Liver (tissue), 8 donors: ENCODE measurements at regions not wholly inside any gene's neighbourhood (a gene's known extent, or its start where the extent isn't known, plus 50 kb on each side); places are given as distances from the start of the nearest gene placed in this dataset.

ENCODE experiments used
- DNase-seq: peaks from one replicate; pipeline ENCODE4 v3.0.0-alpha.2; 2017; ENCODE audit warnings: low spot score
- H3K27ac ChIP-seq, 2 donors: one replicate each; pipeline ENCODE4 v1.7.0; 2013; ENCODE audit warnings: inconsistent platforms in 2 of 2, low read length in 2 of 2, control low read depth in 1 of 2, low read depth in 1 of 2, mild to moderate bottlenecking in 1 of 2
- H3K27me3 ChIP-seq, 4 donors: one replicate each; pipeline versions ENCODE4 v1.6.1 to v1.7.0; 2013; ENCODE audit warnings: low read length in 3 of 4, inconsistent platforms in 1 of 4, mild to moderate bottlenecking in 1 of 4, moderate library complexity in 1 of 4; ENCODE audit not compliant: control insufficient read depth in 4 of 4, insufficient read depth in 4 of 4
- H3K36me3 ChIP-seq, 4 donors: one replicate each; pipeline versions ENCODE4 v1.6.1 to v1.7.0; 2013; ENCODE audit warnings: low read length in 3 of 4, mild to moderate bottlenecking in 3 of 4, low read depth in 1 of 4, moderate library complexity in 1 of 4; ENCODE audit not compliant: control insufficient read depth in 4 of 4, insufficient read depth in 3 of 4
- H3K4me1 ChIP-seq, 4 donors: one replicate each; pipeline versions ENCODE4 v1.6.1 to v1.7.0; 2013; ENCODE audit warnings: low read length in 3 of 4, mild to moderate bottlenecking in 3 of 4, moderate library complexity in 1 of 4; ENCODE audit not compliant: control insufficient read depth in 4 of 4, insufficient read depth in 4 of 4
- H3K4me3 ChIP-seq, 3 donors: one replicate each; pipeline versions ENCODE4 v1.6.1 to v1.7.0; 2013; ENCODE audit warnings: low read length in 3 of 3, control low read depth in 1 of 3, low read depth in 1 of 3, mild to moderate bottlenecking in 1 of 3
- H3K9ac ChIP-seq, 2 donors: one replicate each; pipeline ENCODE4 v1.7.0; 2013; ENCODE audit warnings: low read length in 2 of 2, mild to moderate bottlenecking in 2 of 2, moderate library complexity in 2 of 2, control low read depth in 1 of 2, low read depth in 1 of 2
- H3K9me3 ChIP-seq, 4 donors: one replicate each; pipeline versions ENCODE4 v1.6.1 to v1.7.0; 2013; ENCODE audit warnings: low read length in 3 of 4; ENCODE audit not compliant: control insufficient read depth in 4 of 4
- ATF3 ChIP-seq: IDR thresholded peaks from 2 replicates; pipeline ENCODE4 v1.6.1; 2016; ENCODE audit warnings: antibody characterized with exemption
- EGR1 ChIP-seq, 2 donors: IDR thresholded peaks; 2 replicates each; pipeline ENCODE4 v1.6.1; 2016 to 2018; ENCODE audit warnings: antibody characterized with exemption in 2 of 2, low read depth in 2 of 2
- FOXA1 ChIP-seq: IDR thresholded peaks from 2 replicates; pipeline ENCODE4 v1.6.1; 2016; ENCODE audit warnings: antibody characterized with exemption
- FOXA2 ChIP-seq: IDR thresholded peaks from 2 replicates; pipeline ENCODE4 v1.6.1; 2016; ENCODE audit warnings: antibody characterized with exemption
- GABPA ChIP-seq, 2 donors: IDR thresholded peaks in 1 of 2; conservative IDR thresholded peaks in 1 of 2; 2 replicates each; pipeline ENCODE4 v1.6.1; 2016; ENCODE audit warnings: antibody characterized with exemption in 2 of 2, mild to moderate bottlenecking in 1 of 2, moderate library complexity in 1 of 2
- HNF4G ChIP-seq: IDR thresholded peaks from 2 replicates; pipeline ENCODE4 v1.6.1; 2016; ENCODE audit warnings: antibody characterized with exemption
- JUND ChIP-seq, 2 donors: IDR thresholded peaks; 2 replicates each; pipeline ENCODE4 v1.6.1; 2016; ENCODE audit warnings: antibody characterized with exemption in 2 of 2
- NR2F2 ChIP-seq: IDR thresholded peaks from 2 replicates; pipeline ENCODE4 v1.6.1; 2016; ENCODE audit warnings: antibody characterized with exemption
- RAD21 ChIP-seq, 2 donors: IDR thresholded peaks; 2 replicates each; pipeline ENCODE4 v1.6.1; 2016; ENCODE audit warnings: antibody characterized with exemption in 2 of 2, mild to moderate bottlenecking in 2 of 2
- RXRA ChIP-seq, 2 donors: IDR thresholded peaks; 2 replicates each; pipeline ENCODE4 v1.6.1; 2017 to 2018; ENCODE audit warnings: antibody characterized with exemption in 2 of 2, mild to moderate bottlenecking in 1 of 2
- SP1 ChIP-seq: IDR thresholded peaks from 2 replicates; pipeline ENCODE4 v1.6.1; 2018; ENCODE audit warnings: antibody characterized with exemption, mild to moderate bottlenecking
- TAF1 ChIP-seq: conservative IDR thresholded peaks from 2 replicates; pipeline ENCODE4 v1.6.1; 2016; ENCODE audit warnings: antibody characterized with exemption, mild to moderate bottlenecking
- YY1 ChIP-seq: IDR thresholded peaks from 2 replicates; pipeline ENCODE4 v1.6.1; 2016; ENCODE audit warnings: antibody characterized with exemption, mild to moderate bottlenecking
- ZBTB33 ChIP-seq: IDR thresholded peaks from 2 replicates; pipeline ENCODE4 v1.6.1; 2016; ENCODE audit warnings: antibody characterized with exemption
- WGBS: extraction: QIAGEN DNeasy Blood & Tissue Kit; methylation state at CpG from one replicate; pipeline ENCODE4 v1.1.7; 2013; 5-methylcytosine and 5-hydroxymethylcytosine counted together
- TF ChIP-seq, protein P1 (sequence below): fragments of 150-350 bp; IDR thresholded peaks from 2 replicates; pipeline ENCODE4 v1.5.1; 2017; ENCODE audit warnings: improper control_type of control experiment, low read depth, low read length; ENCODE audit not compliant: missing input control
- TF ChIP-seq, protein P2 (sequence below): IDR thresholded peaks from 2 replicates; pipeline ENCODE4 v1.6.1; 2016; ENCODE audit warnings: antibody characterized with exemption, mild to moderate bottlenecking
- donor health status: healthy.
- donor health status: healthy.
- donor health status: healthy.
- donor health status: healthy.
- donor health status: healthy.

GRCh38 chr1:221594576-221594975 lies 147.3 kb downstream of the DUSP10 start:
- Histone ChIP-seq H3K27me3 (no peaks in the 10 kb centered on the region), H3K9me3 (no peaks in the 10 kb centered on the region), H3K9ac (no peak overlapping the region), H3K4me1 (no peaks in the 10 kb centered on the region), H3K27ac (no peak overlapping the region), H3K4me3 (no peak overlapping the region), H3K36me3 (no peaks in the 10 kb centered on the region)
- WGBS: 85% methylated on average over 2 of the region's 2 CpGs
- DNase-seq: no peak
- TF ChIP-seq JUND (IDR thresholded peaks at IDR 0.05): no peak
- no peak for TF ChIP-seq HNF4G
- no peak for TF ChIP-seq NR2F2
- TF ChIP-seq YY1: no peak
- no peak for TF ChIP-seq FOXA2
- TF ChIP-seq EGR1 (IDR thresholded peaks at IDR 0.05; ENCODE audit: low read depth in 2 of 2): no peak
- no peak for TF ChIP-seq GABPA (IDR thresholded peaks at IDR 0.05 in 1 of 2, conservative IDR thresholded peaks at IDR 0.05 in 1 of 2)
- TF ChIP-seq RXRA (IDR thresholded peaks at IDR 0.05): no peak
- TF ChIP-seq, protein P1, sequence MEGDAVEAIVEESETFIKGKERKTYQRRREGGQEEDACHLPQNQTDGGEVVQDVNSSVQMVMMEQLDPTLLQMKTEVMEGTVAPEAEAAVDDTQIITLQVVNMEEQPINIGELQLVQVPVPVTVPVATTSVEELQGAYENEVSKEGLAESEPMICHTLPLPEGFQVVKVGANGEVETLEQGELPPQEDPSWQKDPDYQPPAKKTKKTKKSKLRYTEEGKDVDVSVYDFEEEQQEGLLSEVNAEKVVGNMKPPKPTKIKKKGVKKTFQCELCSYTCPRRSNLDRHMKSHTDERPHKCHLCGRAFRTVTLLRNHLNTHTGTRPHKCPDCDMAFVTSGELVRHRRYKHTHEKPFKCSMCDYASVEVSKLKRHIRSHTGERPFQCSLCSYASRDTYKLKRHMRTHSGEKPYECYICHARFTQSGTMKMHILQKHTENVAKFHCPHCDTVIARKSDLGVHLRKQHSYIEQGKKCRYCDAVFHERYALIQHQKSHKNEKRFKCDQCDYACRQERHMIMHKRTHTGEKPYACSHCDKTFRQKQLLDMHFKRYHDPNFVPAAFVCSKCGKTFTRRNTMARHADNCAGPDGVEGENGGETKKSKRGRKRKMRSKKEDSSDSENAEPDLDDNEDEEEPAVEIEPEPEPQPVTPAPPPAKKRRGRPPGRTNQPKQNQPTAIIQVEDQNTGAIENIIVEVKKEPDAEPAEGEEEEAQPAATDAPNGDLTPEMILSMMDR: no peak
- no peak for TF ChIP-seq FOXA1
- TF ChIP-seq, protein P2, sequence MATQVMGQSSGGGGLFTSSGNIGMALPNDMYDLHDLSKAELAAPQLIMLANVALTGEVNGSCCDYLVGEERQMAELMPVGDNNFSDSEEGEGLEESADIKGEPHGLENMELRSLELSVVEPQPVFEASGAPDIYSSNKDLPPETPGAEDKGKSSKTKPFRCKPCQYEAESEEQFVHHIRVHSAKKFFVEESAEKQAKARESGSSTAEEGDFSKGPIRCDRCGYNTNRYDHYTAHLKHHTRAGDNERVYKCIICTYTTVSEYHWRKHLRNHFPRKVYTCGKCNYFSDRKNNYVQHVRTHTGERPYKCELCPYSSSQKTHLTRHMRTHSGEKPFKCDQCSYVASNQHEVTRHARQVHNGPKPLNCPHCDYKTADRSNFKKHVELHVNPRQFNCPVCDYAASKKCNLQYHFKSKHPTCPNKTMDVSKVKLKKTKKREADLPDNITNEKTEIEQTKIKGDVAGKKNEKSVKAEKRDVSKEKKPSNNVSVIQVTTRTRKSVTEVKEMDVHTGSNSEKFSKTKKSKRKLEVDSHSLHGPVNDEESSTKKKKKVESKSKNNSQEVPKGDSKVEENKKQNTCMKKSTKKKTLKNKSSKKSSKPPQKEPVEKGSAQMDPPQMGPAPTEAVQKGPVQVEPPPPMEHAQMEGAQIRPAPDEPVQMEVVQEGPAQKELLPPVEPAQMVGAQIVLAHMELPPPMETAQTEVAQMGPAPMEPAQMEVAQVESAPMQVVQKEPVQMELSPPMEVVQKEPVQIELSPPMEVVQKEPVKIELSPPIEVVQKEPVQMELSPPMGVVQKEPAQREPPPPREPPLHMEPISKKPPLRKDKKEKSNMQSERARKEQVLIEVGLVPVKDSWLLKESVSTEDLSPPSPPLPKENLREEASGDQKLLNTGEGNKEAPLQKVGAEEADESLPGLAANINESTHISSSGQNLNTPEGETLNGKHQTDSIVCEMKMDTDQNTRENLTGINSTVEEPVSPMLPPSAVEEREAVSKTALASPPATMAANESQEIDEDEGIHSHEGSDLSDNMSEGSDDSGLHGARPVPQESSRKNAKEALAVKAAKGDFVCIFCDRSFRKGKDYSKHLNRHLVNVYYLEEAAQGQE: no peak
- no peak for TF ChIP-seq SP1
- TF ChIP-seq RAD21 (IDR thresholded peaks at IDR 0.05): no peak
- no peak for TF ChIP-seq ATF3

DNA sequence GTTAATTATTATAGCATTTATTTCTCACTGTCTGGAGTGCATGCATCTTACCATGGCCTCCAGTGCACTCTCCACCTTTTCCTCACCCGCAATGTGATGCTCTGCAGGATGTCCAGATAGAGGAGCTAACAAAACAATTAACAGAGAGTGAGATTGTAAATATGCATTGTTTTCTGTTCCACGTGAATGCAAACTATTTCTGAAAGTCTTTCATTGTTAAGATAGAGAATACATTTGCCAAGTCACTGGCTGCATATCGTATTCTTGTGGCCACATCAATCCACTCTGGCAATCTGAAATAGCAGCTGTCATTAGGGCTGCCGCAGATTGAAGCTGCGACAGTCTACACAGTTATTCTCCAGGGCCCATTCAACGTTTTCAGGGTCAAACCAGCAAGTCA lies 143.8 kb downstream of the DUSP10 start:
- Histone ChIP-seq H3K9ac (no peak overlapping the region), H3K4me1 (peaks cover 0 to 3% (median 0%) of the 10 kb centered on the region in 4 donors), H3K27ac (no peak overlapping the region), H3K36me3 (no peaks in the 10 kb centered on the region), H3K9me3 (no peaks in the 10 kb centered on the region), H3K27me3 (no peaks in the 10 kb centered on the region), H3K4me3 (no peak overlapping the region)
- no peak for DNase-seq
- TF ChIP-seq ZBTB33 (no peak), GABPA (IDR thresholded peaks at IDR 0.05 in 1 of 2, conservative IDR thresholded peaks at IDR 0.05 in 1 of 2) (no peak), EGR1 (IDR thresholded peaks at IDR 0.05; ENCODE audit: low read depth in 2 of 2) (no peak), HNF4G (no peak), JUND (IDR thresholded peaks at IDR 0.05) (no peak), TAF1 (no peak)
- TF ChIP-seq, protein P1: no peak
- 84% methylated on average over 6 of the region's 6 CpGs for WGBS
